GM23248 (cell line): ENCODE measurements at regions not wholly inside any gene's neighbourhood (a gene's known extent, or its start where the extent isn't known, plus 50 kb on each side); places are given as distances from the start of the nearest gene placed in this dataset.

ENCODE experiments used
- EZH2 ChIP-seq: fragments of 200-600 bp; sonication (generic); IDR thresholded peaks from 2 replicates; pipeline ENCODE4 v1.6.1; 2018; ENCODE audit warnings: antibody characterized with exemption, mild to moderate bottlenecking; ENCODE audit not compliant: insufficient read depth, poor library complexity, severe bottlenecking
- EZH2phosphoT487 ChIP-seq: fragments of 200-600 bp; sonication (generic); IDR thresholded peaks from 2 replicates; pipeline ENCODE4 v1.6.1; 2018; ENCODE audit warnings: antibody characterized with exemption, moderate library complexity, mild to moderate bottlenecking, low read depth; ENCODE audit not compliant: insufficient read depth

GRCh38 chr2:222779145-222779832 lies 81.5 kb upstream of the ACSL3 start:
- no peak for TF ChIP-seq EZH2
- no peak for TF ChIP-seq EZH2phosphoT487
